ENCODE measurements at regions not wholly inside any gene's neighbourhood (a gene's known extent, or its start where the extent isn't known, plus 50 kb on each side); places are given as distances from the start of the nearest gene placed in this dataset.
"Not testable (repeated sequence)": the region's sequence is repeated elsewhere in the genome, so short reads cannot be mapped to it uniquely, and the experiment has no call there.

- Histone ChIP-seq H3K9me2 (ENCODE audit: insufficient read depth) (no peaks in the 10 kb centered on the region), H3K4me1 (replicated peaks; ENCODE audit: insufficient read depth) (no peaks in the 10 kb centered on the region), H3K27ac (no peak overlapping the region), H3K4me3 (no peak overlapping the region), H3K36me3 (ENCODE audit: low read depth) (no peaks in the 10 kb centered on the region), H3F3A (ENCODE audit: insufficient read depth, low read depth) (no peaks in the 10 kb centered on the region), H4K20me1 (ENCODE audit: insufficient read depth) (no peaks in the 10 kb centered on the region), H3K27me3 (ENCODE audit: insufficient read depth, low read depth) (no peaks in the 10 kb centered on the region), H2AFZ (no peak overlapping the region), H3K4me2 (no peak overlapping the region), H3K79me2 (ENCODE audit: low read depth) (no peaks in the 10 kb centered on the region), H3K9me3 (ENCODE audit: insufficient read depth, low read depth) (no peaks in the 10 kb centered on the region)
- POLR2A ChIA-PET (ENCODE audit: unreplicated experiment): no interaction called here
- TF ChIP-seq EZH2 (IDR thresholded peaks at IDR 0.05; ENCODE audit: low read depth) (no peak), CTCF (conservative IDR thresholded peaks at IDR 0.05) (no peak)
- BruUV-seq (replicated peaks): no TSS peak
- no peak for DNase-seq
- CTCF ChIA-PET: no interaction called here
- intact Hi-C loops (cut with micrococcal nuclease; ENCODE audit: unreplicated experiment): no loop called here
Observed at GRCh38 chr10:33052915-33053810, 95.1 kb upstream of the ITGB1 start.

- H3K4me1 ChIP-seq (replicated peaks; ENCODE audit: insufficient read depth): no peaks in the 10 kb centered on the region
- TF ChIP-seq EZH2 (IDR thresholded peaks at IDR 0.05; ENCODE audit: low read depth) (no peak), CTCF (conservative IDR thresholded peaks at IDR 0.05) (no peak)
- POLR2A ChIA-PET (ENCODE audit: unreplicated experiment): no interaction called here
- H3K36me3 ChIP-seq (ENCODE audit: low read depth): no peaks in the 10 kb centered on the region
- H4K20me1 ChIP-seq (ENCODE audit: insufficient read depth): no peaks in the 10 kb centered on the region
- no peak overlapping the region for H3K27ac ChIP-seq
- no TSS peak for BruUV-seq (replicated peaks)
- intact Hi-C loops (cut with micrococcal nuclease; ENCODE audit: unreplicated experiment): no loop called here
- no peaks in the 10 kb centered on the region for H3F3A ChIP-seq (ENCODE audit: insufficient read depth, low read depth)
- no peaks in the 10 kb centered on the region for H3K27me3 ChIP-seq (ENCODE audit: insufficient read depth, low read depth)
- no peak for DNase-seq
- no peak overlapping the region for H3K4me2 ChIP-seq
- CTCF ChIA-PET: no interaction called here
- H3K9me3 ChIP-seq (ENCODE audit: insufficient read depth, low read depth): no peaks in the 10 kb centered on the region
- H3K4me3 ChIP-seq: no peak overlapping the region
- H3K9me2 ChIP-seq (ENCODE audit: insufficient read depth): no peaks in the 10 kb centered on the region
- no peak overlapping the region for H2AFZ ChIP-seq
- no peaks in the 10 kb centered on the region for H3K79me2 ChIP-seq (ENCODE audit: low read depth)
Observed at GRCh38 chr10:33052263-33052875, 94.3 kb upstream of the ITGB1 start.

GRCh38 chr10:33049963-33050920, 92.2 kb upstream of the ITGB1 start:
- intact Hi-C loops (cut with micrococcal nuclease; ENCODE audit: unreplicated experiment); H3K27ac ChIP-seq; H3K9me2 ChIP-seq (ENCODE audit: insufficient read depth); H3K27me3 ChIP-seq (ENCODE audit: insufficient read depth, low read depth); H3F3A ChIP-seq (ENCODE audit: insufficient read depth, low read depth); H3K9me3 ChIP-seq (ENCODE audit: insufficient read depth, low read depth); H3K4me2 ChIP-seq; H2AFZ ChIP-seq; H3K36me3 ChIP-seq (ENCODE audit: low read depth); H3K79me2 ChIP-seq (ENCODE audit: low read depth); POLR2A ChIA-PET (ENCODE audit: unreplicated experiment); DNase-seq; H3K4me1 ChIP-seq (replicated peaks; ENCODE audit: insufficient read depth); BruUV-seq (replicated peaks); H3K4me3 ChIP-seq; H4K20me1 ChIP-seq (ENCODE audit: insufficient read depth); CTCF ChIA-PET: not testable (repeated sequence)

Measured in PC-9 (cell line).